ENCODE measurements at regions not wholly inside any gene's neighbourhood (a gene's known extent, or its start where the extent isn't known, plus 50 kb on each side); places are given as distances from the start of the nearest gene placed in this dataset.

DNA sequence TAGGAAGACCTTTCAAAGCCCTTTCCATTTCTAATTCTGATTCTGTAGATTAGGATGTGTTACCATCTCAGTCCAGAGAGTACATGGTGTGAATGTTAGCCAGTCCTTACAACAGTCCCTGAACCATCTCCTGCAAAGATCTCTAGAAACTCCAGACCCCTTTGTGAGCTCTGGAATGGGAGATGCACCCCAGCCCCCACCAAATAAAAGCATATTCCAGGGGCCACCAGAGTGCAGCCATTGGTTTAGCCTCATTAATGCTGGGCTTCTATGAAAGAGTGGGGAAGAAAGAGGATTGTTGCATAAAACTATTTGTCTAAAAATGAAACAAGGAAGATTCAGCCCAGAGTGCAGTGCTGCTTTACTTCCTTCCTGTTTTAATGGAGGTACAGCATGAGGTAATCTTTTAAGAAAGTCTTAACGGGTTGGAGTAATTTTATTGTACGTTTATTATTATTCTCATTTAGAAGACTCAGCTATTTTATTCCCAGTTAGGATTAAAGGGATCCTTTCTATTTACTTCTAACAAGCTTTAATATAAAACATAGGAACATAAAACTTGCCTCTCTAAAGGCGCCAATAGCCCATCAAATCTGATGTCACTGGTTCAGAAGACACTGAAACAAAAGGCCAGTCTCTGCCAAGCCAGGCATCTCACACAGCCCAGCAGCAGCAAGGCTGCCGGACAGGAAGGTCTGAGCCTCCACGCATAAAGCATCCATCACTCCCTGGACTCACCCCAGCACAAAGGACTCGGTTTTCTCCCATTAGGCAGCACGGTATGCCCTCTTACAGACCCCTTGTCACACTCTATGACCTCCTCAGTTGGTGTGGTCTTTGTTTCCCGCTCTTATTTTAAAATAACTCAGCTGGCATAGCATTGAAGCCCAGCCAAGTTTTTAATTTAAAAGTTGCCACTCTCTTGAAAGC lies 203.9 kb upstream of the BLID start:
- DNase-seq (ENCODE audit: low read depth, low spot score), result no peak

GRCh38 chr11:122319085-122319484 lies 203.1 kb upstream of the BLID start:
- no peak for DNase-seq (ENCODE audit: low read depth, low spot score)

DNA sequence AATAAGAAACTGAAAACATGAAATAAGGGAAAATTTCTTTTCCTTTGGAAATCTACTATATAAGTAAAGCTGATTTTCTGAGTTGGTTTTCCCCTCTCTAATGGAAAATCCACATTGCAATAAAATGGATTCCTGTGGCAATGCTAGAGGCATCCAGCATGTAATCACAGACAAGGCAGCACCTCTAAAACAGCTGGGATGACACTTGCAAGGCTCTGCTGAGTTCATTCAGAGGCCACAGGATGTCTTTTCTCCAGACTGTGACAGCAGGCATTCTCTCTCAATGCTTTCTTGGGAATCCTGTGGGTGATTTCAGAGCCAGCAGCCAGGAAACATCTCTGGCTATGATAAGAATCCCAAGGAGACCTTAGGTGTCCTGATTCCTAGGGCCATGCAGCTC lies 201.3 kb upstream of the BLID start:
- DNase-seq (ENCODE audit: low read depth, low spot score), result peak; percentile 41

DNA sequence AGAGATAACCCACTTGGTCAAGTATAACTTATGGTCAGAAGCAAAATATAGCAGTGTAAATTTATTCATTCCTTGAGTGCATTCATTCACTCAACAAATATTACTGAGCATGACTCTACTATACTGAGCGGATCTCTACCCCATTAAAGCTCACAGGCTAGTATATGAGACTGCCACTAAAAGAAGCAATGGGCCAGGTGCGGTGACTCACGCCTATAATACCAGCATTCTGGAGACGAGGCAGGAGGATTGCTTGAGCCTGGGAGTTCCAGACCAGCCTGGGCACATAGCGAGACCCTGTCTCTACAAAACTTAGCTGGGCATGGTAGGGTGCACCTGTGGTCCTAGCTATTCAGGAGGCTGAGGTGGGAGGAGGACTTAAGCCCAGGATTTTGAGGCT lies 197.6 kb upstream of the BLID start:
- DNase-seq (ENCODE audit: low read depth, low spot score), result no peak

DNA sequence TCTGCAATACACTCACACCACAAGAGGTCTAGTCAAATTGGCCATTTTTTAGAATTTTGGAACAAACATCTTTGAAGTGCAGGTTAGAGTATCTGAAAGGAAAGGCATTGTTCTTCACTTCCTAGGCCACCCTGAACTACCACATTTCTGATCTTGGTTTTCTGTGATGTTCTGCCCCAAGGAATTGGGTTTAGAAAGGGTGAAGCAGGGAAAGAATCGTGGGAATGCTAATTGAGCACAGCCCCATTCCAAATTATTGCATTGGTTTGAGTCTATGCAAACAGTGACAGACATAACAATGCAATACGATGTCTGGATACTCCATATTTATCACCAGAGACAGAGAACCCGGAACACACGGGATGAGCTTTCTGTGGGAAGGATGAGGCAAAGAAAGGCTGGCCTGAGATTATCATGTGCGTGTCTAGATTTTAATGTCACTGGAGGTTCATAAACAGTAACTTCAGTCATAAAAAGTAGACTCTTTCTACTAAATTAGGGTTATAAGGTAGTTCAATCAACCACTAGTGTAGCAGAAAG lies 195.3 kb upstream of the BLID start:
- no peak for DNase-seq (ENCODE audit: low read depth, low spot score)

DNA sequence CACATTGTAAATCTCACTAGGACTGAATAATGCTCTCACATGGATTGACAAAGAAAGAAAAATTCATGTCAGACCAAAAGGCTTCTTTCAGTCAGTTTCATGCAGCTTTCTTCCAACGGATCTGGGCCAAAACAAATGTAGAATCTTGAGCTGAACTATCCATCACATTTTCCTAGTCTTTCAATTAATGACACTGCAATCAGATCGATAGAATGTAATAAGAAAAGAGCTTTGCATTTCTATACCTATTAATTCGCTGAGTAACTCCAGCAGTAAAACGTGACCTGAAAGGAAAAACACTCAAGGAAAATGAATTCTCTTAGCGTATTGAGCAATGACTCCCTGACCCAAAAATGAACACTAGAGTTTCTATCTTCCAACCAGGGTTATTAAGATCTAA lies 194.8 kb upstream of the BLID start:
- no peak for DNase-seq (ENCODE audit: low read depth, low spot score)

DNA sequence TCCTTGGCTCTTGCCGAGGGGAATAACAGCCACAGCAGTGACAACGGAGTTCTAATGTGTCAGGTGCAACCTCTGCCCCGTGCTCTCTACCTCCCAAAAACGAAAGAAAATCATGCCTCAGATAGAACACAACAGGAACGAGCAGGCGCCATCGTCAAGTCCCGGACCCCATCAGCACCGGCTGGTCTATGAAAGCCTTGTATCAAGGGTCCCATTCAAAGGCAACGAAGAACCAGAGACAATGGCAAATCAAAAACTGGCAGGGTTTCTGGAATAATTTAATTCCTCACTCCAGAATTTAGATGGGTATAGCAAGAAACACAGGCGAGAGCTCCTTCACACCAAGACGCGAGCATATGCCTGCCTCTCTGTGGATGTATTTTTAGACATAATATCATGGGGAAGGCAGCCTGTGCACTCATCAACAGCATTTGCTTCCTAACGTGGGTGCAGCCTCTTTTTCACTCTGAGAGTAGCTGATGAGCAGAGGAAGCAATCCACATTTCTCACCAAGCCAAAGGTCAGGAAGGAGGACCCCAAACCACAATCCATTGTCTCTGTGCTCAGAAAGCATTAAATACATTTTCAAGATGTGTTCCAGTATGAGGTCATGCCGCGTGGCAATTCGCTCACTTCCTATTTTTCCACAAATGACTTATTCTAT lies 193.4 kb upstream of the BLID start:
- DNase-seq (ENCODE audit: low read depth, low spot score), result peak; percentile 10

- no peak for DNase-seq (ENCODE audit: low read depth, low spot score)
Measured at GRCh38 chr11:122308226-122308625, 192.2 kb upstream of the BLID start.

DNA sequence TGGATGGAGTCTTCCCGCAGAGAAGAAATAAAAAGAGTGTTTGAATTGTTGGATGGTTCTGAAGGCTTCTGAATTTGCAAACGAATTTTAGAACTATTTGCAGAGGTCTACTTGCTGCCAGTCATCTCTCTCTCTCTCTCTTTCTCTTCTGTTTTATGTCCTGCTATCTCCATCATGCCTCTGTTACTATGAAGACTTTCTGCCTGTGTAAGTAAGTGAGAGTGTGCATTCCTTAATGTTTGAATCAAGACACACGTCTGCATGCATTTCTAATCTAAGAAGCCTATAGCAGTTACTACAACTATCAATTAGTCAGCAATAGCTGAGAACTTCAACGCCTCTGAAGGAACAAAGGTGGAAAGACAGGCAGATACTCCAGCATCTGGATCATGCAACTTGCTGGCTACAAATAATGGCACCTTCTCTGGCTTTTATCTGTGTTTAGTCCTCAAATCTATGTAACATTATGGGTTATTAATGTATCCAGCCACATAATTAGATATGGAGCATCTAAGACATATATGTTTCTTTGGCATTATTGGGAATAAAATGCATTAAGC lies 191.5 kb upstream of the BLID start:
- no peak for DNase-seq (ENCODE audit: low read depth, low spot score)

GRCh38 chr11:122306831-122307391 lies 190.9 kb upstream of the BLID start:
- DNase-seq (ENCODE audit: low read depth, low spot score), result no peak

DNA sequence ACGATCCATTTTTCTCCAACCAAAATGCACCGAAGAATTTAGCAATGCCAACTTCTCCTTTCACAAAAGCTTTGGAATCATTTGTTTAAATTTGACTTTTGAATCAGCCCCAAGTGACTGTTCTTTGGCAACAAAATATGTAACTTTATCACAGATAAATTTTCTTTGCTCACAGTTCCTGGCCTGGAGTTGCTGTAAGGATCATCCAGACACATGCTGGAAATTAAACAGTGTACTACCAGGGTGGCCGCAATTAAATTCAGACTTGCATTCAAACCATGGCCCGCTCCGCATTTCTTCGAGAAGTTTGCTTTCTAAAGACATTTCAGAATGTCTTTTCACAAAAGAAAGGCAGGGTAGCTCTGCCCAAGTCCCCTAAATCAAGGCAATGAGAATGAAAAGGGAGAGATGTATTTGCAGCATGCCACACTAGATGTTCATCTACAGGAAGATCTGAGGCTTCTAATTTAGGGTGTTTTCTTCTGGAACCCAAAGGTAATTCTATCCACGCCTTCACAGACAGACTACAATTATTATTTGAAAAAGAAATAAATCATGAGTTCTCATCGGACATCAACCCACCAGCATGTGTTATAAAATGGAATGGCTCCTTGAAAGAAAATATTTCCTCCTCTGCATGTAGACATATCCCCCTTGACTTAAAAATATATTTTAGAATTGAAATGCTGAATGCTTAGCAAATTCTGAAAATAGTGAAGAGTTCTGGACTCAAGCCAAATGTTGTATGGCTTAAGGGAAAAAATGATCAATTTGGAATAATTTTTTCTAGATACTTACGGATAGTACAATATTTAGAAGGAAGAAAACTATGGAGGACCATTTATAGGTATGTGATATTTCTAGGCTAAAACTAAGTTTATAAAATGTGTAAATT lies 189.7 kb upstream of the BLID start:
- DNase-seq (ENCODE audit: low read depth, low spot score), result no peak

DNA sequence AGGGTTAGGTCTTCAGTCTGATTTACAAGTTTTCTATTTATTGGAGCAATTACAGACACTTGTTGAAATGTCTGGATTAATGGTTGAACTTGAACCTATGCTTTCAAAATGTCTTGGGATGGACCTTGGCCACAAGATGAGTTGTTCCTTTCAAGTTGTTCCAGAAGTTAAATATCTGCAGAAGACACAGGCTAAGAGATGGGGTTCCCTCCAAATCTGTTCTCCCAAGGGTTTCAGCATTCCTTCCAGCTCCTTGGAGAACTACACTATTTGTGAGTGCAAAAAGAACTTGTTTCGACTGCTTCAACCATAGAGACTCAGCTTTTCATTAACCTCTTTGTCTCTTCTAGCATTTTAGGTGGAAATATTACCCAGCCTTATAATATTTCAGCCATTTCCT lies 189.0 kb upstream of the BLID start:
- DNase-seq (ENCODE audit: low read depth, low spot score), result no peak

DNA sequence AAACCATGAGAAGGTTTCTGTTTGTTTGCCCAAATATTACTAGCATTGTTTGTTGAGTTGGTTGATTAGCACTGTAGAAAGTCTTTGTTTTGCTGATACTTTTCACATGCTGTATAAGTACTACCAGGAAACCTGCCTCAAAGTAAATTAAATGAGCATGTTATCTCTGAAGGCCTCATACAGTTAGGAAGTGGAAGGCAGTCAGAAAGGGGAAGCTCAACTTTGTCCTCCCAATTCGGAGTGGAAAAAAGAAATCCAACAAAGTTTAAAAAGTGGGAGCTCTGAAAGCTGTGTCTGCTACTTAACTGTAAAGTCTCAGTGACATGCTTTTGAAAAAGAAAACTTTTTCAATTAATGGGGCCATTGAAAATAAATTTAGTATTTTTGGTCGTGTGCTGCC lies 188.3 kb upstream of the BLID start:
- no peak for DNase-seq (ENCODE audit: low read depth, low spot score)

DNA sequence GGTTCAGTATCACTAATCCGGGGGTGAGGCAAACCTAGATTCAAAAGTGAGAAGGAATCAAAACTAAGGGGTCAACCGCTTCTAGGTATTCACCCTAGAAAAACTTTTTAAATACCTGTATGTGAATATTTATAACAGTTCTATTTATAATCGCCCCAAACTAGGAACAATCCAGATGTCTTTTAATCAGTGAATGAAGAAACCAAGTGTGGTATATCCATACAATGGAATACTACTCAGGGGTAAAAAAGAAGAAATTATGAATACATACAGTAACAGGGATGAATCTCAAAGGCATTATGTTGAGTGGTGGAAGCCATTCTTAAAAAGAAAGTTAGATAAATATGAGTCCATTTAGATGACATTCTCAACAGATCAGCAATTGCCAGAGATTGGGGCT lies 178.0 kb upstream of the BLID start:
- no peak for DNase-seq (ENCODE audit: low read depth, low spot score)

DNA sequence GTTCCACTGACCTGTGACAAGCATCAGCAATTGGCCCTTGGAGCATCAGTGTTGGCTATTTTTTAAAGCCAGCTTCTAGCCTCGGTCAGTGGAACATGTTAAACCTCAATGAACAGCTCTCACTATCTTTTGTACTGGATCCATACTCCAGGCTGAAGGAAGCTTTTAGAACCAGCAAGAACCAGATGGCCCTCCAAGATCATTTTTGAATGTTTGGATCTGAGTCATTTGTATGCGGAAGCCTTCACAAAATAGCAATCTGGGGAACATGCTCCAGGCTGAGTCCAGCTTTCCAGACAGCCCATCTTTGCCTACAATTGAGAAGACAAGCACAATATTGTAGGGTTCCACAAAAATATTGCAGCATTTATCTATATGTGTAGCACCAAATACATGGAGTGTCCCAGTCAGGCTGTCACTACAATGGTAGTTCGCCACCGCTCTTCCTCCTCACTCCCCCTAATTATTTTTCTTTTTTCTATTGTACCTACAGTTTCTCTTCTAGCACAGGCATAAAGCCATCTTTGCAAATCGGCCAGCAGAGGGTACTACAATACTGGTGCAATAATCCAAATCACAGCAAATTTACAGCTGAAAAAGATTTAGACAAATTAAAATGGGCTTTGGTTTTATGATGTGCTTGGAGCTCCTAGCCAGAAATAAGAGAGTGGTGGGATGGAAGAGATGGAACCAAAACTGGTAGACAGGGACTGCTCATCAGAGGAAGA lies 177.4 kb upstream of the BLID start:
- no peak for DNase-seq (ENCODE audit: low read depth, low spot score)

DNA sequence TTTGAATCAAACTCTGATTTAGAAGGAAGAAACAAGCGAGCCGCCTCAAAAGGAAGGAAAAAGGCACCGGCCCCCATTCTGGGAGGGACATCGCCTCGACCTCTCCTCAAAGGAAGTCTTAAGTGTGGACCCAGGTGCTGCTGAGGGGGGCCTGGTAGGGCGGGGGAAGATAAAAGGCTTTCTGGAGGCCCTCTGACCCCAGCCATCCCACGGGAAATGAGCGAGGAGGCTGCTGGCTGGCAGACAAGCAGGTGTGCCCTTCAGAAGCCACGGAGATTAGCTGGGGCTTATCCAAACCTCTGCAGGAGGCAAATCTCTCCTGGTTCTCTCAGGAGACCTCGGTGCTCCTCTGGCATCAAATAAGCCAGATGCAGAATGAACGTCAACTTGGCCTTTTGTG lies 171.4 kb upstream of the BLID start:
- DNase-seq (ENCODE audit: low read depth, low spot score), result no peak

GRCh38 chr11:122285070-122285988 lies 169.3 kb upstream of the BLID start:
- no peak for DNase-seq (ENCODE audit: low read depth, low spot score)

DNA sequence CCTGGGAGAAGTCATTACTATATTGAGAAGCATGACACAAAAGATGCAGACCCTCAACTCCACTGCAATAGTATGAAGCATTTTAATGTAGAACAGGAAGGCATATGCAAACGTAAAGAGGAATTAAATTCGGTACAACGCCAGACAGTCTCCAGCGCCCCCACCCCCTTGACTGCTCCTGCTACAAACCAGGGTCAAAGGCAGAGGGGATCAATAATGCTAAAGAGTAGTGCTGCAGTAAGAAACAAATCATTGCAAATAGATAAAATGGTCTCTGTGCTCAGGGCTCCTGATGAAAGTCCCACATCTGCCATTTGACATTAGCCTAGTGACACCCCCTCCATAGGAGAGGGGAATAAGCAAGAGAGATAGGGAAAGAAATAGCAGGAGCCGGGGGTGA lies 164.9 kb upstream of the BLID start:
- no peak for DNase-seq (ENCODE audit: low read depth, low spot score)

DNA sequence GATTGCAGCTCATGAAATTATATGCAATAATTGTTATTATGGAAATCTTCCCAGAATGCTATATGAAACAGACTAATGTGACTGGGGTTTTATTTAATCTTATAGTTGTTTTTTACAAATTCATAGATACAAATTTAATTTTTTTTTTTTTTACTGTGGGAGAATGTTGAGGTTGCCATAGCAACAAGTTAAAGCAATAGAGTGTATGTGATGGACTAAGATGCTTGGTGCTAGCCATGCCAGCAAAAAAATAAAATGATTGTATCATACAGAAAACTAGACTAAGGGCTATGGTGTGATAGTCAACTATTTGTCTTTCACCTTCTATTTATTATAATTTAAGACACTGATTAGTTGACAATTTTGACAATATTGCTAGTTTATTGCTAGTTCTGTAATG lies 163.2 kb upstream of the BLID start:
- DNase-seq (ENCODE audit: low read depth, low spot score), result no peak

Data from astrocyte of the hippocampus (primary cell).